ENCODE measurements at regions not wholly inside any gene's neighbourhood (a gene's known extent, or its start where the extent isn't known, plus 50 kb on each side); places are given as distances from the start of the nearest gene placed in this dataset.

GRCh38 chr7:116386674-116387073 is 112.9 kb upstream of the CAV2 start:
- Mint-ChIP-seq H3K27me3 (ENCODE audit: low read depth, poor library complexity) (no peaks in the 10 kb centered on the region), H3K4me3 (no peak overlapping the region), H3K4me1 (no peaks in the 10 kb centered on the region)

GRCh38 chr7:116390363-116390762 is 109.2 kb upstream of the CAV2 start:
- no peaks in the 10 kb centered on the region for H3K36me3 Mint-ChIP-seq (ENCODE audit: low read depth)
- DNase-seq: no peak
- no peaks in the 10 kb centered on the region for H3K9me3 Mint-ChIP-seq
- no peak overlapping the region for H3K27ac Mint-ChIP-seq
- no peak overlapping the region for H3K4me3 Mint-ChIP-seq
- H3K27me3 Mint-ChIP-seq (ENCODE audit: low read depth, poor library complexity): no peaks in the 10 kb centered on the region
- no peak for TF ChIP-seq CTCF (IDR thresholded peaks at IDR 0.05)
- peaks cover 18% of the 10 kb centered on the region for H3K4me1 Mint-ChIP-seq

More at GRCh38 chr7:116386674-116387073, 112.9 kb upstream of the CAV2 start:
- no peak for TF ChIP-seq CTCF (IDR thresholded peaks at IDR 0.05)
- Mint-ChIP-seq H3K36me3 (ENCODE audit: low read depth) (no peaks in the 10 kb centered on the region), H3K9me3 (no peaks in the 10 kb centered on the region), H3K27ac (no peak overlapping the region)
- DNase-seq: no peak

GRCh38 chr7:116392806-116393205 is 106.7 kb upstream of the CAV2 start:
- no peak for TF ChIP-seq CTCF (IDR thresholded peaks at IDR 0.05)
- no peak overlapping the region for H3K27ac Mint-ChIP-seq
- no peak for DNase-seq
- H3K36me3 Mint-ChIP-seq (ENCODE audit: low read depth): no peaks in the 10 kb centered on the region
- H3K27me3 Mint-ChIP-seq (ENCODE audit: low read depth, poor library complexity): no peaks in the 10 kb centered on the region
- no peak overlapping the region for H3K4me3 Mint-ChIP-seq
- H3K9me3 Mint-ChIP-seq: peaks cover 7% of the 10 kb centered on the region
- H3K4me1 Mint-ChIP-seq: peaks cover 19% of the 10 kb centered on the region

GRCh38 chr7:116393654-116394053 is 105.9 kb upstream of the CAV2 start:
- Mint-ChIP-seq H3K4me1 (peaks cover 19% of the 10 kb centered on the region), H3K36me3 (ENCODE audit: low read depth) (no peaks in the 10 kb centered on the region), H3K27ac (no peak overlapping the region), H3K27me3 (ENCODE audit: low read depth, poor library complexity) (no peaks in the 10 kb centered on the region), H3K4me3 (no peak overlapping the region), H3K9me3 (peaks cover 14% of the 10 kb centered on the region)
- DNase-seq: no peak
- no peak for TF ChIP-seq CTCF (IDR thresholded peaks at IDR 0.05)

GRCh38 chr7:116394106-116394505 is 105.4 kb upstream of the CAV2 start:
- no peak overlapping the region for H3K27ac Mint-ChIP-seq
- TF ChIP-seq CTCF (IDR thresholded peaks at IDR 0.05): no peak

GRCh38 chr7:116395141-116395791 is 104.3 kb upstream of the CAV2 start:
- DNase-seq: no peak
- peaks cover 18% of the 10 kb centered on the region for H3K9me3 Mint-ChIP-seq

More at GRCh38 chr7:116394106-116394505, 105.4 kb upstream of the CAV2 start:
- DNase-seq: no peak
- Mint-ChIP-seq H3K9me3 (peaks cover 18% of the 10 kb centered on the region), H3K36me3 (ENCODE audit: low read depth) (no peaks in the 10 kb centered on the region), H3K4me3 (no peak overlapping the region), H3K4me1 (peaks cover 19% of the 10 kb centered on the region), H3K27me3 (ENCODE audit: low read depth, poor library complexity) (no peaks in the 10 kb centered on the region)

More at GRCh38 chr7:116395141-116395791, 104.3 kb upstream of the CAV2 start:
- H3K36me3 Mint-ChIP-seq (ENCODE audit: low read depth): no peaks in the 10 kb centered on the region
- no peak for TF ChIP-seq CTCF (IDR thresholded peaks at IDR 0.05)
- no peak overlapping the region for H3K4me3 Mint-ChIP-seq
- H3K27ac Mint-ChIP-seq: no peak overlapping the region
- peaks cover 19% of the 10 kb centered on the region for H3K4me1 Mint-ChIP-seq
- no peaks in the 10 kb centered on the region for H3K27me3 Mint-ChIP-seq (ENCODE audit: low read depth, poor library complexity)

Measured in nephron progenitor cell (in vitro differentiated cells).